IMR-90 (cell line): ENCODE measurements at regions not wholly inside any gene's neighbourhood (a gene's known extent, or its start where the extent isn't known, plus 50 kb on each side); places are given as distances from the start of the nearest gene placed in this dataset.

Experiments
- ATAC-seq: fragments of 200-7000 bp; cut with Tn5 transposase; 2 replicates; pipeline ENCODE4 v1.9.1; 2020; ENCODE audit warnings: low read depth, mild to moderate bottlenecking, moderate library complexity
- BruUV-seq: library from RNA; stranded (reverse); fragments of 400-500 nt; replicated peaks from 2 replicates; lab custom pipeline; 2021; lab: Mats Ljungman, UMichigan
- CTCF ChIA-PET: fragments of 300-600 bp; formaldehyde crosslinking; extraction: SDS; loops from one replicate; lab custom pipeline; 2021; ENCODE audit warnings: antibody characterized with exemption; lab: Yijun Ruan, JAX
- POLR2A ChIA-PET: fragments of 300-600 bp; sonication (Branson Sonifier 250); formaldehyde crosslinking; loops from one replicate; lab custom pipeline; 2022; ENCODE audit warnings: antibody characterized with exemption; ENCODE audit not compliant: unreplicated experiment; lab: Charles Lee
- DNase-seq: peaks from one replicate; pipeline ENCODE4 v3.0.0; 2013
- H2AFZ ChIP-seq: replicated peaks from 2 replicates; pipeline ENCODE3; 2013; ENCODE audit warnings: low read length, mild to moderate bottlenecking; ENCODE audit not compliant: poor library complexity
- H2AK5ac ChIP-seq: 2 replicates; pipeline ENCODE4 v1.6.1; 2013; ENCODE audit warnings: low read depth, low read length, inconsistent platforms
- H2AK9ac ChIP-seq: replicated peaks from 2 replicates; pipeline ENCODE3; 2013; ENCODE audit warnings: mild to moderate bottlenecking, low read depth, low read length, moderate library complexity; ENCODE audit not compliant: poor library complexity
- H2BK120ac ChIP-seq: 2 replicates; pipeline ENCODE4 v1.6.1; 2013; ENCODE audit warnings: low read depth, low read length, inconsistent platforms
- H2BK15ac ChIP-seq: 3 replicates; pipeline ENCODE4 v1.6.1; 2013; ENCODE audit warnings: low read depth, low read length, inconsistent platforms
- H2BK20ac ChIP-seq: 2 replicates; pipeline ENCODE4 v1.6.1; 2013; ENCODE audit warnings: low read depth, mild to moderate bottlenecking, inconsistent platforms, low read length, moderate library complexity
- H2BK5ac ChIP-seq: 2 replicates; pipeline ENCODE4 v1.6.1; 2013; ENCODE audit warnings: mild to moderate bottlenecking, low read depth, low read length, inconsistent platforms; ENCODE audit not compliant: poor library complexity, severe bottlenecking
- H3K14ac ChIP-seq: replicated peaks from 2 replicates; pipeline ENCODE4 v1.6.1; 2013; ENCODE audit warnings: low read depth, low read length, inconsistent platforms
- H3K18ac ChIP-seq: 2 replicates; pipeline ENCODE4 v1.6.1; 2013; ENCODE audit warnings: low read depth, low read length, control low read depth
- H3K23ac ChIP-seq: 2 replicates; pipeline ENCODE4 v1.6.1; 2013; ENCODE audit warnings: low read depth, low read length, inconsistent platforms
- H3K27ac ChIP-seq: 2 replicates; pipeline ENCODE4 v1.5.1; 2013; ENCODE audit warnings: mild to moderate bottlenecking, control low read depth, low read length; ENCODE audit not compliant: insufficient read depth
- H3K27me3 ChIP-seq: 2 replicates; pipeline ENCODE4 v1.6.1; 2013; ENCODE audit warnings: low read length; ENCODE audit not compliant: control insufficient read depth, insufficient read depth
- H3K36me3 ChIP-seq: 2 replicates; pipeline ENCODE4 v1.6.1; 2013; ENCODE audit warnings: low read length, mixed read lengths; ENCODE audit not compliant: control insufficient read depth, insufficient read depth
- H3K4ac ChIP-seq: 2 replicates; pipeline ENCODE4 v1.6.1; 2013; ENCODE audit warnings: low read depth, low read length, inconsistent platforms
- H3K4me1 ChIP-seq: 2 replicates; pipeline ENCODE4 v1.6.1; 2013; ENCODE audit warnings: low read length, mixed read lengths; ENCODE audit not compliant: control insufficient read depth, insufficient read depth
- H3K4me2 ChIP-seq: 2 replicates; pipeline ENCODE4 v1.6.1; 2013; ENCODE audit warnings: low read depth, mild to moderate bottlenecking, control low read depth, low read length, moderate library complexity
- H3K4me3 ChIP-seq: 2 replicates; pipeline ENCODE4 v1.5.1; 2013; ENCODE audit warnings: low read depth, mild to moderate bottlenecking, control low read depth, low read length, moderate library complexity; ENCODE audit not compliant: insufficient read depth
- H3K56ac ChIP-seq: 2 replicates; pipeline ENCODE4 v1.6.1; 2013; ENCODE audit warnings: low read length, inconsistent platforms; ENCODE audit not compliant: insufficient read depth; ENCODE audit errors: extremely low read depth
- H3K79me1 ChIP-seq, 2 experiments: 2 replicates each; pipeline ENCODE4 v1.6.1; 2013; ENCODE audit warnings: low read length in 2 of 2, inconsistent platforms in 1 of 2, low read depth in 1 of 2
- H3K9ac ChIP-seq: 2 replicates; pipeline ENCODE4 v1.6.1; 2013; ENCODE audit warnings: low read depth, low read length, control low read depth
- H3K9me1 ChIP-seq: 2 replicates; pipeline ENCODE4 v1.6.1; 2013; ENCODE audit warnings: low read length, inconsistent platforms; ENCODE audit not compliant: insufficient read depth
- H3K9me3 ChIP-seq: 2 replicates; pipeline ENCODE4 v1.6.1; 2013; ENCODE audit warnings: low read length; ENCODE audit not compliant: control insufficient read depth, insufficient read depth
- H4K20me1 ChIP-seq: 2 replicates; pipeline ENCODE4 v1.6.1; 2013; ENCODE audit warnings: low read length, inconsistent platforms; ENCODE audit not compliant: insufficient read depth
- H4K5ac ChIP-seq: 2 replicates; pipeline ENCODE4 v1.6.1; 2013; ENCODE audit warnings: mild to moderate bottlenecking, low read depth, low read length, control low read depth
- H4K8ac ChIP-seq, 2 experiments: 2 replicates each; pipeline ENCODE4 v1.6.1; 2013; ENCODE audit warnings: low read depth in 2 of 2, low read length in 2 of 2, control low read depth in 1 of 2, inconsistent platforms in 1 of 2
- H4K91ac ChIP-seq: 2 replicates; pipeline ENCODE4 v1.6.1; 2013; ENCODE audit warnings: low read depth, low read length, inconsistent platforms; ENCODE audit not compliant: insufficient read depth
- CHD1 ChIP-seq: IDR thresholded peaks from 2 replicates; pipeline ENCODE4 v1.6.1; 2012; ENCODE audit warnings: low read depth, low read length, improper control_type of control experiment
- POLR2A ChIP-seq: IDR thresholded peaks from 2 replicates; pipeline ENCODE4 v1.6.1; 2012; ENCODE audit warnings: mild to moderate bottlenecking, low read depth, low read length
- RFX5 ChIP-seq: IDR thresholded peaks from 2 replicates; pipeline ENCODE4 v1.8.0; 2012; ENCODE audit warnings: low read depth, mild to moderate bottlenecking, low read length, moderate library complexity
- WGBS, 2 experiments: methylation state at CpG; one replicate each; pipeline versions ENCODE4 v1.1.5 to v1.1.7; 2013; ENCODE audit warnings: missing lambda C conversion rate in 2 of 2; ENCODE audit not compliant: insufficient read length in 1 of 2; ENCODE audit errors: extremely low coverage in 2 of 2; 5-methylcytosine and 5-hydroxymethylcytosine counted together
- dilution Hi-C: fragments of 300-500 bp; cut with HindIII; formaldehyde crosslinking; loops from one replicate; pipeline ENCODE4 v1.14.3; 2018; ENCODE audit warnings: low sequenced_read_pairs; ENCODE audit not compliant: unreplicated experiment
- in situ Hi-C: fragments of 300-500 bp; cut with MboI; formaldehyde crosslinking; loops from 3 replicates; pipeline ENCODE4 v1.14.3; 2019; ENCODE audit warnings: low sequenced_read_pairs, inconsistent platforms, mixed read lengths
- intact Hi-C: fragments of 100-400 bp; cut with micrococcal nuclease; formaldehyde crosslinking; loops from 2 replicates; pipeline ENCODE4 v1.10.0; 2022
- TF ChIP-seq, protein P1 (sequence below): conservative IDR thresholded peaks from 2 replicates; pipeline ENCODE4 v1.5.1; 2012; ENCODE audit warnings: mild to moderate bottlenecking, low read depth, low read length, improper control_type of control experiment

DNA sequence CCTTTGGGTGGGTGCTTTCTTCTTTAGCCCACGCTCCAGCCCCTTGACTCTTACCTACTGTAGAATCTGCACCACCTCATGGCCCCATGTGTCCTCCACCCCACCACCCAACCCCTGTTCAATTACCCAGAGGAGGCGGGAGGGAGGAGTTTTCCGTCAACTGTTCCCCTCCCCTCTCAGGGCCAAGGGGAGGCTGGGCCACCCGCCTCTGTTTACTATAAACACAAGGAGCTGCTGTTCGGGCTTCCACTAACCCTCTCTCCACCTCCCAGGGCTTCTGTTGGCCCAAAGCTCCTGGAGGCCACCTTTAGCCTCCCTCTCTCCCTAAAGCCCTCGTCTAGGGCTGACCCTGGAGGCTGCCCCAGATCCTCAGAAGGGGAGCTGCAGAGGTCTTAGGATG, 59.2 kb downstream of the FOXI1 start:
- Histone ChIP-seq H3K27ac (no peak overlapping the region), H3K23ac (no peak overlapping the region), H2BK20ac (no peak overlapping the region), H3K4me3 (no peak overlapping the region), H3K4ac (no peak overlapping the region), H2AFZ (no peak overlapping the region), H4K5ac (no peak overlapping the region), H4K8ac (no peak overlapping the region), H3K14ac (no peak overlapping the region), H3K27me3 (no peaks in the 10 kb centered on the region; the same call in none of the 2 replicates), H3K4me1 (no peaks in the 10 kb centered on the region), H2AK9ac (no peak overlapping the region), H3K9me1 (no peaks in the 10 kb centered on the region), H2BK5ac (no peak overlapping the region), H3K18ac (no peak overlapping the region), H2BK15ac (no peak overlapping the region), H3K36me3 (no peaks in the 10 kb centered on the region), H3K9me3 (no peaks in the 10 kb centered on the region), H3K79me1 (no peaks in the 10 kb centered on the region), H3K9ac (no peak overlapping the region), H2BK120ac (no peak overlapping the region), H4K91ac (no peak overlapping the region), H3K56ac (no peak overlapping the region), H3K4me2 (no peak overlapping the region), H2AK5ac (no peak overlapping the region), H4K20me1 (no peaks in the 10 kb centered on the region)
- no CpG with 5 or more reads among the region's 6 CpGs for WGBS, 2 experiments
- ATAC-seq (no peak), DNase-seq (no peak)
- BruUV-seq = no TSS peak
- ChIA-PET CTCF (no interaction called here), POLR2A (no interaction called here)
- intact Hi-C loops (no loop called here), dilution Hi-C loops (no loop called here), in situ Hi-C loops (no loop called here)
- TF ChIP-seq POLR2A = no peak
- no peak for TF ChIP-seq CHD1
- TF ChIP-seq RFX5 = no peak
- TF ChIP-seq, protein P1, sequence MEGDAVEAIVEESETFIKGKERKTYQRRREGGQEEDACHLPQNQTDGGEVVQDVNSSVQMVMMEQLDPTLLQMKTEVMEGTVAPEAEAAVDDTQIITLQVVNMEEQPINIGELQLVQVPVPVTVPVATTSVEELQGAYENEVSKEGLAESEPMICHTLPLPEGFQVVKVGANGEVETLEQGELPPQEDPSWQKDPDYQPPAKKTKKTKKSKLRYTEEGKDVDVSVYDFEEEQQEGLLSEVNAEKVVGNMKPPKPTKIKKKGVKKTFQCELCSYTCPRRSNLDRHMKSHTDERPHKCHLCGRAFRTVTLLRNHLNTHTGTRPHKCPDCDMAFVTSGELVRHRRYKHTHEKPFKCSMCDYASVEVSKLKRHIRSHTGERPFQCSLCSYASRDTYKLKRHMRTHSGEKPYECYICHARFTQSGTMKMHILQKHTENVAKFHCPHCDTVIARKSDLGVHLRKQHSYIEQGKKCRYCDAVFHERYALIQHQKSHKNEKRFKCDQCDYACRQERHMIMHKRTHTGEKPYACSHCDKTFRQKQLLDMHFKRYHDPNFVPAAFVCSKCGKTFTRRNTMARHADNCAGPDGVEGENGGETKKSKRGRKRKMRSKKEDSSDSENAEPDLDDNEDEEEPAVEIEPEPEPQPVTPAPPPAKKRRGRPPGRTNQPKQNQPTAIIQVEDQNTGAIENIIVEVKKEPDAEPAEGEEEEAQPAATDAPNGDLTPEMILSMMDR = no peak
